ENCODE measurements at regions not wholly inside any gene's neighbourhood (a gene's known extent, or its start where the extent isn't known, plus 50 kb on each side); places are given as distances from the start of the nearest gene placed in this dataset.
"Not testable (repeated sequence)": the region's sequence is repeated elsewhere in the genome, so short reads cannot be mapped to it uniquely, and the experiment has no call there.

GRCh38 chr17:26936645-26937044, 357.3 kb upstream of the WSB1 start:
- DNase-seq: not testable (repeated sequence)

- DNase-seq: not testable (repeated sequence)
These were observed 356.1 kb upstream of the WSB1 start for GRCh38 chr17:26937750-26938322.

DNA sequence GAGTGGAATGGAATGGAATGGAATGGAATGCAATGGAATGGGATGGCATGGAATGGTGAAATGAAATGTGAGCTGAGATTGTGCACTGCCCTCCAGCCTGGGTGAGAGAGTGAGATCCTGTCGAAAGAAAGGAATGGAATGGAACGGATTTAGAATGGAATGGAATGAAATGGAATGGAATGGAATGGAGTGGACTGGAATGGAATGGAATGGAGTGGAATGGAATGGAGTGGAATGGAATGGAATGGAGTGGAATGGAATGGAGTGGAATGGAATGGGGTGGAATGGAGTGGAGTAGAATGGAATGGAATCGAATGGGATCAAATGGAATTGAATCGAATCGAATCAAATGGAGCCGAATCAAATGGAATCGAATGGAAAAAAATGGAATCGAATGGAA, 354.2 kb upstream of the WSB1 start:
- DNase-seq: not testable (repeated sequence)

DNA sequence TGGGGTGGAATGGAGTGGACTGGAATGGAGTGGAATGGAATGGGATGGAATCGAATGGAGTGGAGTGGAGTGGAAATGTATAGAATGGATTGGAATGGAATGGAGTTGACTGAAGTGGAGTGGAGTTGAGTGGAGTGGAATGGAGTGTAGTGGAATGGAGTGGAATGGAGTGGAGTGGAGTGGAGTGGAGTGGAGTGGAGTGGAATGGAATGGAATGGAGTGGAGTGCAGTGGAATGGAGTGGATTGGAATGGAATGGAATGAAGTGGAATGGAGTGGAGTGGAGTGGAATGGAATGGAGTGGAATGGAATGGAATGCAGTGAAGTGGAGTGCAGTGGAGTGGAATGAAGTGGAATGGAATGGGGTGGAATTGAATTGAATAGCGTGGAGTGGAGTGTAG, 353.3 kb upstream of the WSB1 start:
- DNase-seq: not testable (repeated sequence)

DNA sequence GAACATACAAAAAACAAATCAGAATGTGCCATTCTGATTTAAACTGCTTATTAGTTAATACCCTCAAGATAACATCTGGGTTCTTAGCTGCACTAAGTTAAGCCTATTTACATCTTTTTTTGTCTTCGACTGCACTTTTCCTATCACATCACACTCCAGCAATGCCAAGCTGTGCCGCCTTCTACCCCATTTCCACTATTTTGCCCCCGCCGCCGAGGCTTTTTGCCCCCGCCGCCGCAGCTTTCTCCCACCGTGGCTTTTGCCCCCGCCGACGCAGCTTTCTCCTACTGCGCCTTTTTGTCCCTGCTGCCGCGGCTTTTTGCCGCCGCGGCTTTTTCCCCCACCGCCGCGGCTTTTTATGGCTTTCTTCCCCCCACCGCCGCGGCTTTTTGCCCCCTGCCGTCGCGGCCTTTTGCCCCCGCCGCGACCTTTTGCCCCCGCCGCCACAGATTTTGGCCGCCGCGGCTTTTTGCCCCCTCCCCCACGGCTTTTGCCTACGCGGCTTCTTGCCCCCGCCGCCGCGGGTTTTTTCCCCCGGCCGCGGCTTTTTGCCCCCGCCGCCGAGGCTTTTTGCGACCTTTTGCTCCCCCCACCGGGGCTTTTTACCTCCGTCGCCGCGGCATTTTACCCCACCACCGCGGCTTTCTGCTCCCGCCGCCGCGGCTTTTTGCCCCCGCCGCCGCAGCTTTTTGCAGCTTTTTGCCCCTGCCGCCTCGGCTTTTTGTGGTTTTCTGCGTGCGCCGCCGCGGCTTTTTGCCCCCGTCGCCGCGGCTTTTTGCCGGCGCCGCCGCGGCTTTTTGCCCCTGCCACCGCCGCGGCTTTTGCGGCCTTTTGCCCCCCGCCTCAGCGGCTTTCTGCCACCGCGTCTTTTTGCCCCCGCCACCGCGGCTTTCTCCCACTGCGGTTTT, 331.4 kb upstream of the WSB1 start:
- no peak for DNase-seq

DNA sequence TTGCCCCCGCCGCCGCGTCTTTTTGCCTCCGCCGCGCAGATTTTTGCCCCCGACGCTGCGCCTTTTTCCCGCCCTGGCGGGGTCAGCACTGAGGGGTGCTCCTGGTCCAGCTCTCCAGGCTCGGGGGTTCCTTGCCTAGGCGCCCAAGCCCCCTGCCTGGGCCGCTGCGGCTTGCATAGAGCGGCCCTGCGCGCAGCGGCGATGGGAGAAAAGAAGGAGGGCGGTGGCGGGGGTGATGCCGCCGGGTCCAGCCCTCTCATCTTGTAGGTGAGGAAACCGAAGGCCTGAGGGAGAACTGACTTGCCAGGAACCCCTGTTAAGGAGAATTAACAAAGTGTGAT, 330.8 kb upstream of the WSB1 start:
- DNase-seq: no peak

- not testable (repeated sequence) for DNase-seq
These were observed 327.9 kb upstream of the WSB1 start for GRCh38 chr17:26965898-26966624.

- not testable (repeated sequence) for DNase-seq
These were observed 327.2 kb upstream of the WSB1 start for GRCh38 chr17:26966625-26967179.

- not testable (repeated sequence) for DNase-seq
These were observed 312.0 kb upstream of the WSB1 start for GRCh38 chr17:26981845-26982425.

- not testable (repeated sequence) for DNase-seq
These were observed 311.4 kb upstream of the WSB1 start for GRCh38 chr17:26982563-26982962.

- DNase-seq: not testable (repeated sequence)
These were observed 306.1 kb upstream of the WSB1 start for GRCh38 chr17:26987851-26988250.

DNA sequence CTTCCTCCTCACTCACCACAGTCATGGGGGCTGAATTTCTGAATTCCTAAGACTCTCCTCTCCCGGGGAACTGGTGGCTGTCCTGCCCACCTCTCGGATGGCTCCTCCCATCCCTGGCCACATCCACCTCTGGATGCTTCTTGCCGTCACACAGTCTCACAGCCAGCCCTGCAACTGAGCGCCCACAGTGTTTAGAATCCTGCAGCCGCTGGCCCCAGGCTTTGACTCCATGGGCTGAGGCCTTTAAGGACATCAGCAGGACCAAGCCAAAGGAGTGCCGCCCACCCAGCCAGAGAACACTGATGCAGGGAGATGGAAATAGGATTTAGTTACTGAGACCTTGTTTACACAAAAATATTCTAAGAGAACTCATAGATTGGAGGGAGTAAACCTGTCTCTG, 299.3 kb upstream of the WSB1 start:
- not testable (repeated sequence) for DNase-seq

DNA sequence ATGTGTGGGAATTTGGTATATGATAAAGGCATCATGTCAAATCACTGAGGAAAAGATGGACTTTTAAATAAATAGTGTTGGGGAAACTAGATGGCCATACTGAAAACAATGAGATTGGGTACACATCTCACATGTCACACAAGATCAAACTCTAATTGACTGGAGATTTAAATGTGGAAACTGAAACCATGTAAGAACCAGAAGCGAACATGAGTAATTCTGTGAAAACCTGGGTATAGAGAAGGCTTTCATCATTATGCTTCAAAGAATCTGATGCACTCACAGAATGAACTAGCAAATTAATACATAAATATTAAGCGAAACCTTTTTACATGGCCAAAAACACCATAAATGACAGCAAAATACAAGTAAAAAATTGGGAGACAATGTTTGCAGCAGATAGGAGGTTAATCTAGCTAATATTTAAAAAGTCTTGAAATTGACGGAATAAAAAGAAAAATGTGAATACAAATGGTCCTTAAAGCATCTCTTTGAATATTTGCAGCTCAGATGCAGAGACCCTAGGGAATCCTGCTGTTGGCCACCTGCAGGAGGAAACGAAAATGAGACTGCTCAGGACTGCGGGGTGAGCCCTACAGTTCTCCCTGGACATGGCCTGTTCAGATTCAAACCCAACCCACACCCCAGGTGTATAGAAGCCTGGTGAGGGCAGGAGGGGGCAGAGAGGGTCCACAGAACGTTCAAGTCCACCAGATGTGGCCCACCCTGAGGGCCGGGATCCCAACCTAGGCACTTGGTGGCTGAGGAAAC, 297.6 kb upstream of the WSB1 start:
- not testable (repeated sequence) for DNase-seq

DNA sequence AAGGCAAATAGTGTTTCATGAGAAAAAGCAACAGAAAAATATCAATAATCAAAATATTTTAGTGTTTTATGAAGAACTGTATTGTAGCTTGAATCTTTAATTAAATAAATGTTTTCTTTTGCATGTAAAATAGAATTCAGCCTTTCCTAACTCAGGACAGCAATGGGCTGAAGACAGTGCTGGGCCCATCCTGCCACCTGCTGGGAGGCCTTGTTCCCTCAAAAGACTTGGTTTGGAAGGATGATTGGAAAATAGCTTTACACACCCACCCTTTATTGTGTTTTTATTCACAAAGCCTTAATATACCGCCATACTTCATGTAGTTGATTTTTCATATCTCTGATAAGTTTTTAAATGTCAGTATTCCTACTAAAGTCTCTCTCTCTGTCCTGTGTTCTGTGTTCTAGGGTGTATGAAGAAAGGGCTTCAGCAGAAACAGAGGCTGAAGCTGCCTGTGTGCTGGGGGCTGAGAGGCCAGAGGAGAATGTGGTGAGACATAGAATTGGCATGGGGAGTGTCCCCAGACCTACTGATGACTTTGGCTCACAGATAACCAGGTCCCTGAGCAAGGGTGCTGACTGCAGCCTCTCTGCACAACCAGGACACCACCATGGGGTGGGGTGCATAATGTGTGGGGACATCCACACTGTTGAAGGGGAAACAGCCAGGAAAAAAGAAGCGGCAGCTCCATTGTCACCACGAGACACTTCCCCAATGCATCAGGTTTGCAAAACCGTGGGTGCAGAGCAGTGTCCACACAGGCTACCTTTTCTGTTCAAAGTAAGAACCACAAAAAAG, 286.0 kb upstream of the WSB1 start:
- not testable (repeated sequence) for DNase-seq

DNA sequence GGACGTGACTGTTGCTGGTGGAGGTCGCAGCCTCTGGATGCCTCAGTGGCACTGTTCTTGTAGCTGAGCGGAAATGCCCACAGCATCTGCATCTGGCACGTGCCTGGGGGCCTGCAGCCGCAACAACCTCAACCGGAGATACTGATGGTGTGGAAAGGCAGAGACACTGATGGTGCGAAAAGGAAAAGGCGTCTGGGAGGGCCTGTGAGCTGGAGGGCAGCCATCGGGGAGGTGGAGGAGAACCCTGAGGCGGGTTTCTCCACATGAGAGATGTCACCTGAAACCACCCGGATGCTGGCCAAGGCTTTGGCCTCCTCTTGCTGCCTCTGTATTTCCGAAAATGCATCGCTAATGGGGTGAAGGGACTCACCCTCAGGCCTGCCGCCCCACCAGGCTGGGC, 284.8 kb upstream of the WSB1 start:
- no peak for DNase-seq

- not testable (repeated sequence) for DNase-seq
These were observed 283.8 kb upstream of the WSB1 start for GRCh38 chr17:27010138-27010537.

DNA sequence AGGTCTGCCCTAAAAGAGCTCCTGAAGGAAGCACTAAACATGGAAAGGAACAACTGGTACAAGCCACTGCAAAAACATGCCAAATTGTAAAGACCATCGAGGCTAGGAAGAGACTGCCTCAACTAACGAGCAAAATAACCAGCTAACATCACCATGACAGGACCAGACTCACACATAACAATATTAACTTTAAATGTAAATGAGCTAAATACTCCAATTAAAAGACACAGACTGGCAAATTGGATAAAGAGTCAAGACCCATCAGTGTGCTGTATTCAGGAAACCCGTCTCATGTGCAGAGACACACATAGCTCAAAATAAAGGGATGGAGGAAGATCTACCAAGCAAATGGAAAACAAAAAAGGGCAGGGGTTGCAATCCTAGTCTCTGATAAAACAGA, 263.4 kb upstream of the WSB1 start:
- not testable (repeated sequence) for DNase-seq

- no peak for DNase-seq
These were observed 255.2 kb upstream of the WSB1 start for GRCh38 chr17:27038676-27039075.

- not testable (repeated sequence) for DNase-seq
These were observed 248.9 kb upstream of the WSB1 start for GRCh38 chr17:27045039-27045438.

DNA sequence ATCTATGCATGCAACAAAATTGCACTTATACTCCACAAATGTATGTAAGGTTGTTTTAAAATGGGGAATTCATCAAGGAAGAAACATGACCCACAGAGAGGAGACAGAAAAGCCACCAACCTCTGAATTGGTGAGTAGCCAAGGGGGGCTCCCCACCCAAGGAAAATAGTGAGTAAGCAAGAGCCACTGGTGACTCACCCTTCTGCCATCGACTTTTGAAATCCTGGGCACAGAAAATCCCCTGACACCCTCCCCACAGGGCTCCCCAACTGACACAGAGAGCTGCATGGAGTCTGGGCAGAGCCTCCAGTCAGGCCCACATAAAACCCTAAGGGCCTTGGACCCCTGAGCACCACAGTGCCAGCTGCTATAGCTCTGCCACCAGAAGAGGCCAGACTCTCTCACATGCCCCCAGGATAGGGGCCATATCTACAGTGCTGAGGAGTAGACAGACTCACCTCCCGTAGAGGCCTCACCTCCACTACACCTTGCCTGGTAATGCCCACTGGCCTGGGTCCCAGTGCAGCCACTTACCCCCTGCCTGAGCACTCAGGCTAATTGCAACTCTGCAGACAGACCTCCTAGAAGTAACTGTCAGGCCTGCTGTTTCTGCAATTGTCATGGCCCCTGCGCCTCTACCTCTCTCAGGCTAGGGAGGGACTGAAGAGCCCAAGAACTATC, 244.7 kb upstream of the WSB1 start:
- DNase-seq: no peak

DNA sequence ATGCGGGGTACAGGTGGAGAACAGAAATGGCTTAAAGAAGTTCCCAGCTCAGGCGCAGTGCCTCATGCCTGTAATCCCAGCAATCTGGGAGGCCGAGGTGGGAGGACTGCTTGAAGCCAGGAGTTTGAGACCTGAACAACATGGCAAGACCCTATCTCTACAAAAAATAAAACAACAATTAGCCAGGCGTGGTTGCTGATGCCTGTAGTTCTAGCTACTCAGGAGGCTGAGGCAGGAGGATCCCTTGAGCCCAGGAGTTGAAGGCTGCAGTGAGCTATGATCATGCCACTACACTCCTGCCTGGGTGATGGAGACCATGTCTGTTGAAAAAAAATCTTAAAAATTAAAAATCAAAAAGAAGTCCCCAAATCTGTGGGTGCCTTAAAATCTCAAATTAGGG, 228.3 kb upstream of the WSB1 start:
- DNase-seq: no peak

Data from hematopoietic multipotent progenitor cell treated with erythropoietin and hydrocortisone succinate and interleukin-3 and kit ligand, for 6 days (in vitro differentiated cells).